ENCODE measurements at regions not wholly inside any gene's neighbourhood (a gene's known extent, or its start where the extent isn't known, plus 50 kb on each side); places are given as distances from the start of the nearest gene placed in this dataset.

GRCh38 chr11:103530257-103530656 is 421.0 kb downstream of the DYNC2H1 start:
- peak; percentile 7 for DNase-seq (ENCODE audit: low read depth, low spot score)

- DNase-seq (ENCODE audit: low read depth, low spot score): peak; percentile 73
These were observed 423.0 kb downstream of the DYNC2H1 start for GRCh38 chr11:103532133-103532788.

GRCh38 chr11:103534191-103534590 is 425.0 kb downstream of the DYNC2H1 start:
- no peak for DNase-seq (ENCODE audit: low read depth, low spot score)

GRCh38 chr11:103534959-103535358 is 425.7 kb downstream of the DYNC2H1 start:
- DNase-seq (ENCODE audit: low read depth, low spot score): no peak

DNA sequence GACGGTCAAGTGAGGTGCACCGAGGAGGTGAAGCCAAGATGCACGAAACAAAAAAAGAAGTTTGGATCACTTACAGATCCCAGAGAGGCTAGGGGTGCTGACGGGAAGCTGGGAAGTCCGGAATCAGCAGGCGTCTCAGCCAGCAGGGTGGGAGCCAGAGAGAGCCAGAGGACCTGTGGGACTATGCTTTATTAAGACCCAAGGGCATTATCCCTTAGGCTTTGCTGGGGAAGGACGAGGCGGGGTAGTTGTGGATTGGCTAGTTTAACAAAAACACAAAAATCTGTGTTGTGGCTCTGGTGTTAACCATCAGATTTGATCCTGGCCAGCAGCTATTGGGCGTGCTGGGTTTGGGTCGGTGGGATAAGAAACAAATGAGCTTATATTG is 427.1 kb downstream of the DYNC2H1 start:
- no peak for DNase-seq (ENCODE audit: low read depth, low spot score)

- peak; percentile 49 for DNase-seq (ENCODE audit: low read depth, low spot score)
These were observed 428.8 kb downstream of the DYNC2H1 start for GRCh38 chr11:103537904-103538502.

GRCh38 chr11:103539166-103539565 is 429.9 kb downstream of the DYNC2H1 start:
- DNase-seq (ENCODE audit: low read depth, low spot score): no peak

DNA sequence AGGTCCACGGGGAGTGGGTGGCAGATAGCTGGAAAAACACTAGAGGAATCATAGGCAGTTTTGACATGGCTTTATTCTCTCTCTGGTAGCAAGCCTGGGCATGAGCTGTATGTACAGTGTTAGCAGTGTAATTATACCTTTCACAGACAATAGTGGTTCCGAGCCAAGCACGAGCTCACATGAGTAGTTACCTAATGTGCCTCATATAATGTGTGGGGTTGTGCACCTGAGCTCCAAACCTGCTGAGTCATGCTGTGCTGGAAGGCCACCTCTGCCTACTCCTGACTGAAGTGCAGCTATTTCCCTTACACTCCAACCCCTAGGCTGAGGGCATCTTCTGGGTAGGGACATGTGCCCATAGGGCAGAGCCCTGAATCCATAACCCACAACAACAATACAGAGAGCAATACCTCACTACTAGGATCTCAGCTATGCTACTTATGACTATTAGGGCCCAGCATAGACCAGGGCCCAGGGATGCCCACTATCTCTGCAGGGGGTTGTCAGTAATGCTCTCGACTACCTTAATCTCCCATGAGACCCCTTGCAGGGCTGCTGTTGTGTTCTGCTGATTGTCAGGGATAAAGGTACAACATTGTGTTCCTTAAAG is 432.1 kb downstream of the DYNC2H1 start:
- peak; percentile 16 for DNase-seq (ENCODE audit: low read depth, low spot score)

- no peak for DNase-seq (ENCODE audit: low read depth, low spot score)
These were observed 433.6 kb downstream of the DYNC2H1 start for GRCh38 chr11:103542851-103543250.

DNA sequence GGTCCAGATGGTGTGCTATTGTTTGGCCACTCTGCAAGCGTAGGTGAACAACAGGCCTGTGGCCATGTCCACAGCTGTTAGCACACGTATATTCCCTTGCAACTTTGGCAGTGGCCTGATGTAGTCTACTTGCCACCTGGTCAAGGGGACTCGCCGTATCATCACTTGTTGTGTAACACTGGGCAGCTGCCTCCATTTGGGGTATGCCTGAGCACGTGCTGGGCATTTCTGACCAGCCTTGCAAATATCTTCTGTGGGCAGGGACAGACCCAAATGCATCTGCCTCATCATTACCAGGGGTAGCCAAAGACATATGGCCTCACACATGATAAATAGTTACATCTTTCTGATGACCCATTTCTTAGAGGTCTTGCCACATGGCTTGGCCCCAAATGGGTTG is 434.2 kb downstream of the DYNC2H1 start:
- no peak for DNase-seq (ENCODE audit: low read depth, low spot score)

DNA sequence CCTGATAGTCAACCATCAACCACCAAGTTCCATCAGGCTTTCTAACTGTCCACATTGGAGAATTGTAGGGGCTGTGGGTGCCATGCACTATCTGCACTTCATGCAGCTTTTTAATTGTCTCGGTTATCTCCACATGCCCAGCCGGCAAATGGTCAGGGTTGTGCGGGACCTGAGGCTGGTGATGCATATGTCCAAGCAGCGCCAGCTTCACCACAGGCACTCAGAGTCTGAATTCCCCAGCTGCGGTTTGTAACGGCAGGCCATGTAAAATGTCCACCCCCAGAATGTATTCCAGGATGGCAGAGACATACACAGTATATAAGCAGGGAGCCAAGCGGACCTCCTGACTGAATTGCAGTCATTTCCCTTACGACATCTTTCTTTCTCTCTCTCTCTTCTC is 435.6 kb downstream of the DYNC2H1 start:
- DNase-seq (ENCODE audit: low read depth, low spot score): no peak

GRCh38 chr11:103545551-103545950 is 436.3 kb downstream of the DYNC2H1 start:
- DNase-seq (ENCODE audit: low read depth, low spot score): no peak

DNA sequence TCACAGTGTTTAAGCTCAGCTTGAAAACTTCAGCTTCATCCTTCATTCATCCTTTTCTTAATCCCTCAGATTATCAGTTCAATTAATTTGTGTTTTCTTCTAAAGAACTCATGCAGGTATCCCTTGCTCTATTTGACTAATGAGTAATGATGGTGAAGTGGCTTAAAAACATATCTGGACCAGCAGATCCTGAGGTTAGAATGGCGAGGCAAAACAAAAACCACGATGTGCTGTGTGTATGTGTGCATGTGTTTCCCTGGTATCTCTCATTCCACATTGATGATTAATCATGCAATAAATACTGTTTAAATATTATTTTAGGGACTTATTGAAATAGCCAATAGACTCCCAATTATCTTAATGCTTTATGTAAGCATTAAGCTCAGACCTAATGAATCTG is 437.0 kb downstream of the DYNC2H1 start:
- peak; percentile 17 for DNase-seq (ENCODE audit: low read depth, low spot score)

DNA sequence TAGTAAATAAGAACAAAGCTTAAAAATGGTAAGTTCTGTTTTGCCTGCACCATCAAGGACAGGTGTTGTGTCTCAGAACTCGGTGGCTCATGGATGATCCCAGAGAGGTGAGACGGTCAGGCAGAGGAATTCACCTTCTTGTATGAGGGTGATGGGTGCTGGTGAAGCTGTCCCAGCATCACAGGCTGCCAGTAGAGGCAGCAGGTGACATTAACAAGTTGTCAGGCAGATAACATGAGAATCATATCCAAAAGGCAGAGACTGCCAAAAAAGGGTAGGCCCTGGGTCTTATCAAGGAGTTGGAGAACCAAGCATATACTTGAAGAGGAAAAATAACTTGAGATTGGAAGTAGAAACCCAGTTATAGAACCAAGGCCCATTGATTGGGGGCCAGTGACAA is 437.8 kb downstream of the DYNC2H1 start:
- no peak for DNase-seq (ENCODE audit: low read depth, low spot score)

GRCh38 chr11:103547691-103548090 is 438.5 kb downstream of the DYNC2H1 start:
- DNase-seq (ENCODE audit: low read depth, low spot score): no peak

DNA sequence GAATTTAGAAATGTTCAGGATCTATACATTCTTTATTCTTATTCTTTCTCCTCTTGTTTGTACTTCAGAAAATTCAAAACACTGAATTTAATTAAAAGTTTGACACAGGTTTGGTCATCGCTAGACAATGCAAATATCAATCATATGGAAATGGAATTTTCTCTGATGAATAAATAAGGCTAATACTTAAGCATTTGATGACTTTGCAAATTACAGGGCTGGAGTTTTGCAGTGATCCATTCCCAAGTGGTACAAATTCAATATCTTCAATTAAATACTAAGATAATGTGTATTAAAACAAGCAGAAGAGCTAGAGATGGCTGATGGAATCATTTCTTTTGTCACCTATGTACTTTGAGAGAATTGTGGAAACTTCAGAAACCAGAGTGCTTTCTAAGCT is 439.6 kb downstream of the DYNC2H1 start:
- no peak for DNase-seq (ENCODE audit: low read depth, low spot score)

GRCh38 chr11:103550811-103551210 is 441.6 kb downstream of the DYNC2H1 start:
- no peak for DNase-seq (ENCODE audit: low read depth, low spot score)

DNA sequence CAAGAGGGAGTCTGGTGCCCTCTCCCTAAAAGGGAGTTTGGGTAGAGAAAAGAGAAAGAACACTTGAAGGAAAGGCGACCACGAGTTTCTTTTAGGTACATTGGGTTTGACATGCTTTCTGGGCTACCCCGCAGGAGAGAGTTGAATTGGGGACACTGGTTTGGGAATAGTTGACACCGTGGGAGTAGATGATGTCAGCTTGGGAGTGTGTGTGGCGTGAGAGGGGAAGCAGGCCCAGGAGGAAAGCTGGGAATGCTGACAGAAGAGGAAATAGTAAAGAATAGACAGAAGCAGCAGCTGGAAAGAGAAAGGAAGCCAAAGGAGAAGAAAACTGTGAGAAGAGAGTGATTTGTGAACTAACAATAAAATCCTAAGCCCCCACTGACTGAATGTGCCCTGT is 442.9 kb downstream of the DYNC2H1 start:
- no peak for DNase-seq (ENCODE audit: low read depth, low spot score)

GRCh38 chr11:103556171-103556570 is 446.9 kb downstream of the DYNC2H1 start:
- DNase-seq (ENCODE audit: low read depth, low spot score): no peak

DNA sequence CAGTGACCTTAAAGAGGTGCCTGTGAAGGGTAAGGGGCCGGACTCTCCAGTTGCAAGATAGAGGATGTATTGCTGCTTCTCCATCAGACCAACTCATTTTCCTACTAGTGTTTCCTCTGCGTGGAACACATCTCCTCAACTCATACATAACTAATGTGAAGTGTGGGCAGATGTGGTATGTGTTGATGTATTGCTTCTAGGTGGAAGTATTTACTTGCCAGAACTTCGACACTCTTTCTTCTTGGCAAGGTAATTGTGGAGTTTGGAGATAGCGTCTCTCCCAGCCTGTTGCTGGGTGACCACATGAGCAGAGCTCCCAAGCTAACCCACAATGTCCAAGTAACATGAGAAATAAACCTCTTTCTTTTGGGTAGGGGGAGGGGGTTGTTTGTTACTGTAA is 456.9 kb downstream of the DYNC2H1 start:
- no peak for DNase-seq (ENCODE audit: low read depth, low spot score)

GRCh38 chr11:103581760-103582159 is 454.7 kb upstream of the DDI1 start:
- no peak for DNase-seq (ENCODE audit: low read depth, low spot score)

GRCh38 chr11:103582351-103582909 is 454.0 kb upstream of the DDI1 start:
- no peak for DNase-seq (ENCODE audit: low read depth, low spot score)

DNA sequence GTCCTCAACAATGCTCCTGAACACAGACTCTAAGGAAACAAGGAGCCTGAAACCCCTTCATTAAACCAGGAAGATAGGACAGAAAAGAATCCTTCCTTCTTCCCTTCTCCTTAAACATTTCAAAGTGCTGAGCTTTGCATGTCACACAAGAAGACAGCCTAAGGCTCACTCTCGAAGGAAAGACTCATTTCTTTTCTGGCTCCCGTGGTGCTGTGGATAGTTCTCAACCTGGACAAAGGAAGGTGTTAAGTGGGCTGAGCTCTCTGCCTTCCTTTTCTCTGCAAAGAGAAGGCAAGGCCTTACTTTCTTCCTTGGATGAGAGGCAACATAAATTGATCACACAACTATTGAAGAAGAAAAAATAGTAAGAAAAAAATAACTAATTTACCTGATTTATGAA is 452.4 kb upstream of the DDI1 start:
- no peak for DNase-seq (ENCODE audit: low read depth, low spot score)
